ENCODE measurements at regions not wholly inside any gene's neighbourhood (a gene's known extent, or its start where the extent isn't known, plus 50 kb on each side); places are given as distances from the start of the nearest gene placed in this dataset.

- Histone ChIP-seq H3K9ac (ENCODE audit: control insufficient read depth, extremely low read depth, insufficient read depth, low read length) (no peak overlapping the region), H3K27ac (ENCODE audit: control insufficient read depth, insufficient read depth, low read length) (no peak overlapping the region), H3K9me3 (ENCODE audit: control insufficient read depth, low read depth, low read length) (no peaks in the 10 kb centered on the region), H3K79me2 (ENCODE audit: control insufficient read depth, insufficient read depth, low read length) (no peaks in the 10 kb centered on the region), H3K27me3 (ENCODE audit: control insufficient read depth, extremely low read depth, insufficient read depth, low read length) (no peaks in the 10 kb centered on the region), H3K36me3 (ENCODE audit: control insufficient read depth in 2 of 2, extremely low read depth in 1 of 2, insufficient read depth in 2 of 2, low read length in 2 of 2) (no peaks in the 10 kb centered on the region), H2AFZ (ENCODE audit: control insufficient read depth, low read length) (peak overlapping the region; percentile 29), H3K4me1 (ENCODE audit: control insufficient read depth, extremely low read depth, insufficient read depth, low read length) (peaks cover 8% of the 10 kb centered on the region), H3K4me3 (ENCODE audit: control insufficient read depth in 2 of 3, extremely low read depth in 1 of 3, insufficient read depth in 2 of 3, low read depth in 1 of 3, low read length in 3 of 3) (no peak overlapping the region), H3K9me1 (ENCODE audit: control insufficient read depth, extremely low read depth, insufficient read depth, low read length) (no peaks in the 10 kb centered on the region), H3K4me2 (ENCODE audit: control insufficient read depth, extremely low read depth, insufficient read depth, low read depth, low read length) (no peak overlapping the region), H4K20me1 (ENCODE audit: control insufficient read depth, extremely low read depth, insufficient read depth, low read length) (no peaks in the 10 kb centered on the region)
- DNase-seq (ENCODE audit: low read depth, low spot score) (no peak), FAIRE-seq (peak; percentile 13)
- dilution Hi-C loops (cut with MboI; ENCODE audit: extremely low pct_ligation_motif_present, low sequenced_read_pairs): no loop called here
- TF ChIP-seq, protein P1, sequence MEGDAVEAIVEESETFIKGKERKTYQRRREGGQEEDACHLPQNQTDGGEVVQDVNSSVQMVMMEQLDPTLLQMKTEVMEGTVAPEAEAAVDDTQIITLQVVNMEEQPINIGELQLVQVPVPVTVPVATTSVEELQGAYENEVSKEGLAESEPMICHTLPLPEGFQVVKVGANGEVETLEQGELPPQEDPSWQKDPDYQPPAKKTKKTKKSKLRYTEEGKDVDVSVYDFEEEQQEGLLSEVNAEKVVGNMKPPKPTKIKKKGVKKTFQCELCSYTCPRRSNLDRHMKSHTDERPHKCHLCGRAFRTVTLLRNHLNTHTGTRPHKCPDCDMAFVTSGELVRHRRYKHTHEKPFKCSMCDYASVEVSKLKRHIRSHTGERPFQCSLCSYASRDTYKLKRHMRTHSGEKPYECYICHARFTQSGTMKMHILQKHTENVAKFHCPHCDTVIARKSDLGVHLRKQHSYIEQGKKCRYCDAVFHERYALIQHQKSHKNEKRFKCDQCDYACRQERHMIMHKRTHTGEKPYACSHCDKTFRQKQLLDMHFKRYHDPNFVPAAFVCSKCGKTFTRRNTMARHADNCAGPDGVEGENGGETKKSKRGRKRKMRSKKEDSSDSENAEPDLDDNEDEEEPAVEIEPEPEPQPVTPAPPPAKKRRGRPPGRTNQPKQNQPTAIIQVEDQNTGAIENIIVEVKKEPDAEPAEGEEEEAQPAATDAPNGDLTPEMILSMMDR (optimal IDR thresholded peaks at IDR 0.05 in 1 of 3, IDR thresholded peaks at IDR 0.05 in 1 of 3, conservative IDR thresholded peaks at IDR 0.05 in 1 of 3; ENCODE audit: extremely low read depth in 1 of 3, insufficient read depth in 2 of 3, low read length in 3 of 3): no peak
- no peak for TF ChIP-seq EZH2 (IDR thresholded peaks at IDR 0.05; ENCODE audit: low read length)
These were observed 408.8 kb upstream of the SEMA3C start for GRCh38 chr7:81327468-81328266.

GRCh38 chr7:81321949-81322348 lies 403.1 kb upstream of the SEMA3C start:
- H2AFZ ChIP-seq (ENCODE audit: control insufficient read depth, low read length): no peak overlapping the region
- TF ChIP-seq EZH2 (IDR thresholded peaks at IDR 0.05; ENCODE audit: low read length): no peak
- TF ChIP-seq, protein P1 (optimal IDR thresholded peaks at IDR 0.05 in 1 of 3, IDR thresholded peaks at IDR 0.05 in 1 of 3, conservative IDR thresholded peaks at IDR 0.05 in 1 of 3; ENCODE audit: extremely low read depth in 1 of 3, insufficient read depth in 2 of 3, low read length in 3 of 3): no peak
- dilution Hi-C loops (cut with MboI; ENCODE audit: extremely low pct_ligation_motif_present, low sequenced_read_pairs): no loop called here
- H3K27me3 ChIP-seq (ENCODE audit: control insufficient read depth, extremely low read depth, insufficient read depth, low read length): no peaks in the 10 kb centered on the region
- H3K4me3 ChIP-seq (ENCODE audit: control insufficient read depth in 2 of 3, extremely low read depth in 1 of 3, insufficient read depth in 2 of 3, low read depth in 1 of 3, low read length in 3 of 3): no peak overlapping the region
- H3K9ac ChIP-seq (ENCODE audit: control insufficient read depth, extremely low read depth, insufficient read depth, low read length): no peak overlapping the region
- no peaks in the 10 kb centered on the region for H3K9me3 ChIP-seq (ENCODE audit: control insufficient read depth, low read depth, low read length)
- DNase-seq (ENCODE audit: low read depth, low spot score) (no peak), FAIRE-seq (no peak)
- H3K4me2 ChIP-seq (ENCODE audit: control insufficient read depth, extremely low read depth, insufficient read depth, low read depth, low read length): no peak overlapping the region
- no peak overlapping the region for H3K27ac ChIP-seq (ENCODE audit: control insufficient read depth, insufficient read depth, low read length)
- no peaks in the 10 kb centered on the region for H4K20me1 ChIP-seq (ENCODE audit: control insufficient read depth, extremely low read depth, insufficient read depth, low read length)
- H3K79me2 ChIP-seq (ENCODE audit: control insufficient read depth, insufficient read depth, low read length): no peaks in the 10 kb centered on the region
- H3K4me1 ChIP-seq (ENCODE audit: control insufficient read depth, extremely low read depth, insufficient read depth, low read length): no peaks in the 10 kb centered on the region
- H3K9me1 ChIP-seq (ENCODE audit: control insufficient read depth, extremely low read depth, insufficient read depth, low read length): no peaks in the 10 kb centered on the region
- no peaks in the 10 kb centered on the region for H3K36me3 ChIP-seq (ENCODE audit: control insufficient read depth in 2 of 2, extremely low read depth in 1 of 2, insufficient read depth in 2 of 2, low read length in 2 of 2)
